Motor neuron (in vitro differentiated cells): ENCODE measurements at regions not wholly inside any gene's neighbourhood (a gene's known extent, or its start where the extent isn't known, plus 50 kb on each side); places are given as distances from the start of the nearest gene placed in this dataset.
A peak's percentile ranks its signal among the peaks of the same experiment; 100 is the strongest.

Experiments
- ATAC-seq, 8 experiments: fragments of 200-7000 bp; cut with Tn5 transposase; replicated peaks in 6 of 8; 2 replicates each; pipeline ENCODE4 v1.8.0; 2021; ENCODE audit warnings: mild to moderate bottlenecking in 8 of 8, moderate library complexity in 8 of 8
- H3K27ac ChIP-seq, 2 donors: fragments of 250-450 bp; sonication (Bioruptor Pico); 2 replicates each; pipeline ENCODE4 v1.9.0; 2021; ENCODE audit warnings: antibody characterized with exemption in 2 of 2, mild to moderate bottlenecking in 2 of 2, moderate library complexity in 1 of 2
- H3K4me1 ChIP-seq, 2 donors: fragments of 250-450 bp; sonication (Bioruptor Pico); replicated peaks in 1 of 2; 2 replicates each; pipeline ENCODE4 v1.6.1; 2021; ENCODE audit warnings: antibody characterized with exemption in 2 of 2, mild to moderate bottlenecking in 2 of 2, moderate library complexity in 1 of 2
- H3K4me3 ChIP-seq, 5 donors: fragments of 250-450 bp; sonication (Bioruptor Pico); 2 replicates each; pipeline ENCODE4 v1.9.0; 2021; ENCODE audit warnings: antibody characterized with exemption in 5 of 5, mild to moderate bottlenecking in 5 of 5, moderate library complexity in 4 of 5
- WGBS, 10 experiments: fragments of 450-650 bp; shearing (Covaris generic); methylation state at CpG; one replicate each; pipeline ENCODE4 v1.0.0; 2022; 5-methylcytosine and 5-hydroxymethylcytosine counted together
- in situ Hi-C, 9 experiments: fragments of 400-800 bp; cut with MboI; loops; one replicate each; pipeline ENCODE4 v1.15.0; 2021; ENCODE audit warnings: low sequenced_read_pairs in 9 of 9, low pct_unique_long_range_greater_than_20kb in 2 of 9; ENCODE audit not compliant: unreplicated experiment in 9 of 9

DNA sequence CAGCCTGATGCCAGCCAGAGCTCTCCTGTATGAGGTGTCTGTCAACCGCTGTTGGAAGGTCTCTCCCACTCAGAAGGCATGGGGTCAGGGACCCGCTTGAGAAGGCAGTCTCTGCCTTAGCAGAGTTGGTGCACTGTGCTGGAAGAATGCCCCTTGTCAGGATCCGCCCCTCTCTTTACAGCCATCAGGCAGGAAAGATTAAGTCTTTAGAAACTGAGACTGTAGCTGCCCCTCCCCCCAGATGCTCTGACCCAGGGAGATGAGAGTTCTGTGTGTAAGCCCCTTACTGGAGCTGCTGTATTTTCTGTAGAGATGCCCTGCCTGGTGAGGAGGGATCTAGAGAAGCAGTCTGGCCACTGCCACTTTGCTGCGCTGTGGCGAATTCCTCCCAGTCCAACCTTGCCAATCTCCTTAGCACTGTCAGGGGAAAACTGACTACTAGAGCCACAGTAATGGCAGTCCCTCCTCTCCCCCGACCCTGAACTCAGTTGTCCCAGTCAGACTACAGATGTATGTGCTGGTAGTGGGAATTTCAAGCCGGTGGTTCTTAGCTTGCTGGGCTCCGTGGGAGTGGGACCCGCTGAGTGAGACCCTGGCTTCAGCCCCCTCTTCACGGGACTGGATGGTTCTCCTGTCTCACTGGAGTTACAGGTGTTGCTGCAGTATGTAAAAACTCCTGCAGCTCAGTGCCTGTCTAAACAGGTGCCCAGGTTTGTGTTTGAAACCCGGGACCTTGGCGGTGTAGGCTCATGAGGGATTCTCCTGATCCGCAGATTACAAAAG is 285.5 kb upstream of the ZWINT start:
- Histone ChIP-seq H3K4me3 (no peak overlapping the region), H3K4me1 (peaks cover 0 to 3% of the 10 kb centered on the region in 2 donors), H3K27ac (no peak overlapping the region)
- 25 to 100% (median 79%) methylated on average over 2 to 11 of the region's 13 CpGs; no CpG with 5 or more reads in 2 of the 10 experiments for WGBS, 10 experiments
- ATAC-seq, result peak in 3 of 8 experiments; percentile 21 to 60 (median 56)
- in situ Hi-C loops, result no loop called here

DNA sequence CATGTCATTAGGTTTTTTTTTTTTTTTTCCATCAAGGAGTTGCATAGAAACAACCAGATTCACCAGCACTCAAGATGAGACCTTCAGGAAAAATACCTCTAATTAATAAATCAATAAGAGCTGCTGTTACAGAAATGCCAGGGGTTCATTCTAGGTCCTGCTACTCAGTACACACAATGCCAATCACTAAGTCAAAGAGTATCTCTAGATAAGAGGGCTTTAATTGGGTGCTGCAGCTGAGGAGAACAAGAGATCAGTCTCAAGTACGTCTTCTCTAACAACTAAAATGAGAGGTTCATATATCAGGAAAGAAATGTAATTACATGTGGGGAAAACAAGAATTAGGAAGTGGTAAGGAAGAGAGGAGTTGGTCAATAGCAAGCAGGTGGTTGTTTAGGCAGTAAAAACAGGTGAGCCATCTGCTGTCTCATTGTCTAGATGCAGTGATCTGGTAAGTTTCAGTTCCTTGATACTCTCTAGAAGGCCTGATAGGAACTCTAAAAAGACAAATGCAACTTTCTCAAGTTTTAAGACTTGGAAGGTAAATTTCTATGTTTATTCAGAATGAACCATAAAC is 272.9 kb upstream of the ZWINT start:
- Histone ChIP-seq H3K4me1 (no peaks in the 10 kb centered on the region), H3K27ac (no peak overlapping the region), H3K4me3 (no peak overlapping the region)
- in situ Hi-C loops, result no loop called here
- 0 to 100% (median 50%) methylated on average over 1 of the region's 1 CpG; no CpG with 5 or more reads in 5 of the 10 experiments for WGBS, 10 experiments
- no peak for ATAC-seq

DNA sequence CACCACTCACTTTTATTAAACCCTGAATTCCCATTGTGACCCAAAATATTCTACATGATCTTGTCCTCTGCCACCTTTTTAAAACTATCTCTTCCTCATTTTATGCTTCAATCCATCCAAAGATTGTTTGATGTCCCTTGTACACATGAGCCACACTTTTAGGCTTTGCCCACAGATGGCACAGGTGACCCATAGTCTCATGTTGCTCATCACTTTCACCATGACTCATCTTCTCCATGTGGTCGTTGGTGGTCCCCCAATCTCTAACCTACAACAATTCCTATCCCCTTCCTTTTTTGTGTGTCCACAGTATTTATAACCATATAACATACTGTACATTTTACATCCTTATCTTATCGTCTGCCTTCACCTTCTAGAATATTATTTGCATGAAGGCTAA is 271.5 kb upstream of the ZWINT start:
- in situ Hi-C loops, result no loop called here
- Histone ChIP-seq H3K4me1 (no peaks in the 10 kb centered on the region), H3K4me3 (no peak overlapping the region), H3K27ac (no peak overlapping the region)
- no peak for ATAC-seq
- 0 to 100% (median 71%) methylated on average over 1 to 2 of the region's 2 CpGs for WGBS, 10 experiments

DNA sequence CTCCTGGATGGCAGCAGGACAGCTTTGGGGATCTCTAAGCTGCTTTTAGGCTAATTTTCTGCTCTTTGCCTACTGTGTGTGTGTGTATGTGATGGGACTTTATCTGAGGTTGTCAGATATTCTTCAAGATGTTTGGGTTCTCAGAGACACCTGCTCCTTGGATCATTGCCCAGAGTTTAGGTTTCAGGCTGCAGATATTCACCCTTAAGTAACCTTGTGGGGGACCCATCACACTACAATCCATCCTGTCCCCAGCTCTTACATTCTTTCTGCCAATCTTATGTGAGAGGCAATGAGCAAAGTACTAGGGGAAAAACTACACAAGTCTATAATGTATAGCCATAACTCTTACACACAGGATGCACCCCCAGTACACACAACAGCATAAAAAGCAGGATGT is 263.0 kb upstream of the ZWINT start:
- ATAC-seq, result no peak
- H3K4me3 ChIP-seq, result no peak overlapping the region
- no peaks in the 10 kb centered on the region for H3K4me1 ChIP-seq
- no peak overlapping the region for H3K27ac ChIP-seq
- in situ Hi-C loops, result no loop called here

DNA sequence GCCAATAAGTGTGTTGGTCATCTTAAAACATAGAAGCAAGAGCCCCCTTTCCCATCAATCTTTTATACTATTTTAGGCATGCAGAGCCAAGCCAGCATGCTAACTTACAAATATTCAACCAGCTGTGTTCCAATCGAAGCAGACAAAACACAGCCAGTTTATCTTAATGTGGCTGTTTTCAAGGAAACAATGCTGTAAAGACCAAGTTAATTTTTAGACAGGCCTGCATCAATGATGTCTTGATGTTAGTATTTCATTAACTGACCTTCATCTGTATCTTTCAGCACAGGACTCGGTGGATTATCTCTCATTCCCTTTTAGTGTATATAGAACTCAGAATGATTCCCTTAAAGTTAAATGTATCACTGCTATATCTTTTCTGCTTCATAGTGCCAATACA is 262.0 kb upstream of the ZWINT start:
- 0 to 29% (median 20%) methylated on average over 1 to 2 of the region's 2 CpGs; no CpG with 5 or more reads in 3 of the 10 experiments for WGBS, 10 experiments
- no peak overlapping the region for H3K27ac ChIP-seq
- ATAC-seq, result no peak
- no peak overlapping the region for H3K4me3 ChIP-seq
- in situ Hi-C loops, result no loop called here
- H3K4me1 ChIP-seq, result no peaks in the 10 kb centered on the region

DNA sequence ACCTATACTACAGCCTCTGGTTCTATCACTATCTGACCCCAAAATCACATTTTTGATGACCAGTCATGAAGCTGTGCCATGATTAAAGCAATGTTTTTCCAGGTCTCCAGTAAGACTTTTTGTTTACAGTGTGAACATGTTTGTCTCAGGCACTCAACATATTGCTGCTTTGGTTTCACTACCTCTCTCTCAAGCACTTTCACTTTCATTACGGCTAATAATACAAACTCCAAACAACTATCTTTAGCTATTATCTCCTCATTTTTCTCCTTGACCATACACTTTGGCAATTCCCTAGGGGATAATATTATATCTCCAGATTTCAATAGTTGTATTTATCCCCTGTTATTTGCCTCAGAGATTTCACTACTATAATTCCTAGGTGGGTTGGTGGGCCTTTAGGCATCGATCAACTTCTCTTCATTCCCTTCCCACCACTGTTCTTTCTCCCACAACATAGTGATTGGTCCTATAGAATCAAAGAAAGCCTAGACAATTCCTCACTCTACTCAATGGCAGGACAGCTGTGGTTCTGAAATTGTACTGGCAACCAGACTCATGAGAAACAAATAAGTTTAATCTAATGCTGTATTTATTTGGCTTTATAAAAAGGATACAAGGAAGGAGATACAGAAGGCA is 261.4 kb upstream of the ZWINT start:
- no peaks in the 10 kb centered on the region for H3K4me1 ChIP-seq
- H3K4me3 ChIP-seq, result no peak overlapping the region
- peak in 2 of 8 experiments; percentile 22 to 49 for ATAC-seq
- in situ Hi-C loops, result no loop called here
- H3K27ac ChIP-seq, result no peak overlapping the region
- WGBS, 10 experiments, result 0 to 100% (median 75%) methylated on average over 1 to 2 of the region's 2 CpGs

DNA sequence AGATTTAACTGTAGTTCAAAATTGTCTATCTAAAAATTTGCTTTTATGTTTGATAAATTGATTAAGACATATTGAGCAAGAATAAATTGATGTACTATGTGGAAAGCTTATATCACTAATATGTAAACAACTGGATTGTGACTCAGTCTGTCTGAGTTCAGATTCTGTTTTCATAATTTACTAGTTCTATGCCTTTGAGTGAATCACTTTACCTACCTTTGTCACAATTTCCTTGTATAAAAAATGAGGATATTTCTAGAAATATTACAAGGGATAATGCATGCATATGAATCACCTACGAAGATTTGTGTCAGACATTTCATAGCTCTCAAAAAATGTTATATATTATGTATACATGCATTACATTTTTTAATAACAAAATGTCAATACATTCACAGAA is 245.1 kb upstream of the ZWINT start:
- no peak for ATAC-seq
- in situ Hi-C loops, result no loop called here
- H3K4me1 ChIP-seq, result no peaks in the 10 kb centered on the region
- 0 to 100% (median 60%) methylated on average over 1 of the region's 1 CpG; no CpG with 5 or more reads in 3 of the 10 experiments for WGBS, 10 experiments
- no peak overlapping the region for H3K4me3 ChIP-seq
- H3K27ac ChIP-seq, result no peak overlapping the region

DNA sequence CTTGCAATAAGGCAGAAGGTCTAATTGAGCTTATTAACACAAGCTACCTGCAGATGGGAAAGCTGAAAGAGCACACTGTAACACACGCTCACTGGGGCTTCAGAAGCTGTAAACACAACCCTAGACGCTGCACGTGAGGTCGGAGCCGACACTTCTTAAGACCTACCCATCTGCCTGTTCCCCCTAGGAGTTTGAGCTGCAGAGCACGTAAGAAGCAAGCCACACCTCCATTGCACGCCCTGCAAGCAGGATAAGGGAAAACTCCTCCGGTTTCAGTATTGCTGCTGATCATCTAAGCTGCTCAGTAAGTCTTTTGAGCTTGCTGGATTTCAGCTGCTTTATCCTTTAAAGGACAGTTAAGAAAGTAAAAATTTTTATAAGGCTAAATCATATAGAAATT is 244.0 kb upstream of the ZWINT start:
- no peaks in the 10 kb centered on the region for H3K4me1 ChIP-seq
- no peak overlapping the region for H3K27ac ChIP-seq
- ATAC-seq, result peak in 2 of 8 experiments; percentile 54 to 59
- H3K4me3 ChIP-seq, result no peak overlapping the region
- 0 to 96% (median 40%) methylated on average over 2 to 7 of the region's 8 CpGs; no CpG with 5 or more reads in 3 of the 10 experiments for WGBS, 10 experiments
- in situ Hi-C loops, result no loop called here

DNA sequence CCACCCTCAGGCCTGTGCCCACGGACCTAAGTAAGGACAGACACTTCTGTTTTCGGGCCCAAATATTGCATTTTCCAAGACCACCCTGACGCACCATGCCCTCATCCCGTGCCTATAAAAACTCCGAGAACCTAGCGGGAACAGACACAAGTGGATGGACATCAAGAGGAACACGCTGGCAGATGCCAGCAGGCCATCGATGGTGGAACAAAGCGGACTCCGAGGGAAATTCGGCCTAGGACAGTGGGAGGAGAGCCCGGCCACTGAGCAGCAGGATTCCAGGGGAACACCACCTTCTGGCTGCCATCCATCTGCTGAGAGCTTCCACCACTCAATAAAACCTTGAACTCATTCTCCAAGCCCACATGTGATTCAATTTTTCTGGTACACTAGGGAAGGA is 243.6 kb upstream of the ZWINT start:
- ATAC-seq, result no peak
- 0 to 98% (median 30%) methylated on average over 1 to 10 of the region's 12 CpGs; no CpG with 5 or more reads in 3 of the 10 experiments for WGBS, 10 experiments
- in situ Hi-C loops, result no loop called here

DNA sequence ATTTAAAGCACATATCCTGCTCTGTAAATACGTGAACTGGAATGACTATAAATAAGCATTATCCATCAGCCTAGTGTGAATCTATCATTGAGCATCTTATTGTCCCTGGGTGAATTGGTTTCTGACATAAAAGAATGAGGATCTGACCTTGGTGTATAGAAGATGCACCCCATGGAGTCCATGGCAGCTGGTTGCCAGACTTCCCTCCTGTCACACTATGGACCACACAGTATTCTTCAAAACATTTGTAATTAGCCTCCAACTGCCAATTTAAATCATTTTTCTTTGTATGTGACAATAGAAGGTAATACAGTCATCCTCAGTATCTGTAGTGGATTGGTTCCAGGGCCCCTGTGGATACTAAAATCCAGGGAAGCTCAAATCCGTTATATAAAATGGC is 238.1 kb upstream of the ZWINT start:
- ATAC-seq, result no peak
- H3K27ac ChIP-seq, result no peak overlapping the region
- 0 to 100% (median 60%) methylated on average over 1 to 2 of the region's 2 CpGs; no CpG with 5 or more reads in 1 of the 10 experiments for WGBS, 10 experiments
- in situ Hi-C loops, result no loop called here
- no peak overlapping the region for H3K4me3 ChIP-seq
- H3K4me1 ChIP-seq, result peaks cover 0 to 4% of the 10 kb centered on the region in 2 donors

More for the DNA sequence above, 243.6 kb upstream of the ZWINT start:
- H3K4me1 ChIP-seq, result no peaks in the 10 kb centered on the region
- H3K27ac ChIP-seq, result no peak overlapping the region
- H3K4me3 ChIP-seq, result no peak overlapping the region

DNA sequence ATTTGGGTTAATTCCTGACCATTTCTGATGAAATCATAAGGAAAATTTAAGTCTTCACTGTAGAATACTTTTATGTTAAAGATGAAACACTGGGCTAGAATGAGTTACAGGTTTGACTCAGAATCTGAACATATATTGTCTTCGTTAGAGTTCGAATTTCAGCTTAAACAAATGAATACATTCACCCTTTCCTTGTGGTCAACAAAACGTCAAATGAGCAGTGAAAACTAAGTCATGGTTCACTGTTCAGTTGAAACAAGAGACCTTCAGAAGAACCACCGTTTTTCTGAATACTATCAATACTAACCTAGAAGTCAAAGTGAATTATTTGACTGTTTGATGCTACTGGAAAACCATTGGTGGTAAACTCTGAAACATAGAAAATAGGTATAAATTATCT is 235.2 kb upstream of the ZWINT start:
- ATAC-seq, result no peak
- Histone ChIP-seq H3K4me3 (no peak overlapping the region), H3K27ac (no peak overlapping the region), H3K4me1 (peaks cover 4% of the 10 kb centered on the region in 2 donors)
- in situ Hi-C loops, result no loop called here
- WGBS, 10 experiments, result 0 to 86% (median 62%) methylated on average over 3 to 4 of the region's 4 CpGs

DNA sequence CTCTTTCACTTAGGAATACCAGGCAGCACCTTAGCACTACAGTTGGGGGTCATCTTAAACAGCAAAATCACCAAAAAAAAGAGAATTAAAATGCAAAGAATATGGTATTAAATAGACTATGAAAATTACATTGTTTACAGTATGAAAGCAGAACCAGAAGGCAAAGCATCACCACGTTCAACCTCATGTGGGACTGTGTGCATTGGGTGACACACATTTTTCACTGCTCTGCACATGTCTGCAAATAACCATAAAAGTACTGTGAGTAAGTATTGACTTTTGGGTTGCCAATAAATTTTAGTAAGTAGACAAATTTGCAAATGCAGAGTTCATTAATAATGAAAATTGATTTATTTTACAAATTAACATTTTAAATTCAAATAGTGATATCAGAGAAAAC is 232.1 kb upstream of the ZWINT start:
- 0 to 100% (median 56%) methylated on average over 1 of the region's 1 CpG; no CpG with 5 or more reads in 2 of the 10 experiments for WGBS, 10 experiments
- in situ Hi-C loops, result no loop called here
- no peak overlapping the region for H3K4me3 ChIP-seq
- no peak for ATAC-seq
- no peak overlapping the region for H3K27ac ChIP-seq
- H3K4me1 ChIP-seq, result peaks cover 0 to 4% of the 10 kb centered on the region in 2 donors

DNA sequence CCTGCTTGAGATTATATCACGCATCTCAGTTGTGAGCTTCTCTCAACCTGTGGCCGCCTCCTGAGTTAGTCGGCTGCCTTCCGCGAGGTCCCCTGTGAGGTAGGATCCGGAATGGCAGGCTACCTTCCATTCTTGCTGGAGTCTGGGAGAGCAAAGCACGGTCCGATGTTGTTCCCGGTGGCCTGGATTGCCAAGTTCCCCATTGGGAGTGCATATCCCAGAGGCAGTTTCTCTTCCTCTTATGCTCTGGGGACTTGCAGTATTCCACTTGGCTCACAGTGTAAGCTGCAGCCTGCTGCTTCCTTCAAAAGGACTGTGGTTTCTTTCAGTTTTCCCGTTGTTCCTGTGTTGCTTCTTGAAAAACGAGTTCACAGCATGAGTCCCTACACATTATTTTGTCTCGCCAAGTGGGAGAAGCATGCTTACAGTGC is 225.4 kb upstream of the ZWINT start:
- H3K4me1 ChIP-seq, result no peaks in the 10 kb centered on the region
- no peak for ATAC-seq
- 8 to 63% (median 37%) methylated on average over 4 to 9 of the region's 12 CpGs; no CpG with 5 or more reads in 2 of the 10 experiments for WGBS, 10 experiments
- in situ Hi-C loops, result no loop called here
- no peak overlapping the region for H3K4me3 ChIP-seq
- H3K27ac ChIP-seq, result no peak overlapping the region
